HG02678 (cell line): ENCODE measurements at regions not wholly inside any gene's neighbourhood (a gene's known extent, or its start where the extent isn't known, plus 50 kb on each side); places are given as distances from the start of the nearest gene placed in this dataset.
"Not testable (repeated sequence)": the region's sequence is repeated elsewhere in the genome, so short reads cannot be mapped to it uniquely, and the experiment has no call there.

Experiments used
- ATAC-seq: cut with Tn5 transposase; IDR thresholded peaks from one replicate; pipeline ENCODE4 v1.9.1; 2021; ENCODE audit warnings: mild to moderate bottlenecking, moderate library complexity; ENCODE audit not compliant: unreplicated experiment

- no peak for ATAC-seq
Measured at GRCh38 chr1:57615956-57616355, 192.1 kb upstream of the DAB1 start.

- ATAC-seq = no peak
Measured at GRCh38 chr1:57612833-57613232, 189.0 kb upstream of the DAB1 start.

GRCh38 chr1:57605933-57606332 is 182.1 kb upstream of the DAB1 start:
- ATAC-seq = no peak

GRCh38 chr1:57603696-57604095 is 179.8 kb upstream of the DAB1 start:
- no peak for ATAC-seq

- no peak for ATAC-seq
Measured at GRCh38 chr1:57600424-57600823, 176.6 kb upstream of the DAB1 start.

- ATAC-seq = no peak
Measured at GRCh38 chr1:57599236-57599994, 175.6 kb upstream of the DAB1 start.

- ATAC-seq = no peak
Measured at GRCh38 chr1:57597036-57597435, 173.2 kb upstream of the DAB1 start.

- no peak for ATAC-seq
Measured at GRCh38 chr1:57594002-57594401, 170.1 kb upstream of the DAB1 start.

- no peak for ATAC-seq
Measured at GRCh38 chr1:57591842-57592241, 168.0 kb upstream of the DAB1 start.

- no peak for ATAC-seq
Measured at GRCh38 chr1:57590978-57591377, 167.1 kb upstream of the DAB1 start.

GRCh38 chr1:57586842-57587241 is 163.0 kb upstream of the DAB1 start:
- ATAC-seq = no peak

- ATAC-seq = no peak
Measured at GRCh38 chr1:57578680-57579079, 154.8 kb upstream of the DAB1 start.

GRCh38 chr1:57578099-57578498 is 154.2 kb upstream of the DAB1 start:
- ATAC-seq = no peak

- ATAC-seq = no peak
Measured at GRCh38 chr1:57576756-57577155, 152.9 kb upstream of the DAB1 start.

- ATAC-seq = no peak
Measured at GRCh38 chr1:57572016-57572415, 148.2 kb upstream of the DAB1 start.

GRCh38 chr1:57558066-57558465 is 134.2 kb upstream of the DAB1 start:
- ATAC-seq = not testable (repeated sequence)

- ATAC-seq = no peak
Measured at GRCh38 chr1:57553666-57554065, 129.8 kb upstream of the DAB1 start.

GRCh38 chr1:57551476-57551875 is 127.6 kb upstream of the DAB1 start:
- ATAC-seq = no peak

- no peak for ATAC-seq
Measured at GRCh38 chr1:57550092-57550491, 126.2 kb upstream of the DAB1 start.

GRCh38 chr1:57549300-57549699 is 125.4 kb upstream of the DAB1 start:
- ATAC-seq = no peak

GRCh38 chr1:57546549-57547330 is 122.9 kb upstream of the DAB1 start:
- no peak for ATAC-seq

GRCh38 chr1:57544345-57544744 is 120.5 kb upstream of the DAB1 start:
- ATAC-seq = no peak
